ENCODE measurements at regions not wholly inside any gene's neighbourhood (a gene's known extent, or its start where the extent isn't known, plus 50 kb on each side); places are given as distances from the start of the nearest gene placed in this dataset.

- DNase-seq: no peak
Measured at GRCh38 chr6:130771741-130772140, 55.5 kb upstream of the SMLR1 start.

DNA sequence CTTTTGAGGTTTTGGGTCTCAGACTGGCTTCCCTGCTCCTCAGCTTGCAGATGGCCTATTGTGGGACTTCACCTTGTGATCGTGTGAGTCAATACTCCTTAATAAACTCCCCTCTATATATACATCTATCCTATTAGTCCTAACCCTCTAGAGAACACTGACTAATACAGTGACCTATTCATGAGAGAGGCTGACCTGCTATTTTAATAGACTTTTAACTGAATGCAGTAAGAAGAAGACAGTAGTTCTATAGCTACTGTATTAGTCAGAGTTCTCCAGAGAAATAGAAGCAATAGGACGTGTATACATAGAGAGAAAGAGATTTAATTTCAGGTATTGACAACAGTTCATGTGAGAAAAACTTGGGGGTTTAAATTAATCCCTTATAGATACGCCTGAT is 53.3 kb upstream of the SMLR1 start:
- no peak for DNase-seq

DNA sequence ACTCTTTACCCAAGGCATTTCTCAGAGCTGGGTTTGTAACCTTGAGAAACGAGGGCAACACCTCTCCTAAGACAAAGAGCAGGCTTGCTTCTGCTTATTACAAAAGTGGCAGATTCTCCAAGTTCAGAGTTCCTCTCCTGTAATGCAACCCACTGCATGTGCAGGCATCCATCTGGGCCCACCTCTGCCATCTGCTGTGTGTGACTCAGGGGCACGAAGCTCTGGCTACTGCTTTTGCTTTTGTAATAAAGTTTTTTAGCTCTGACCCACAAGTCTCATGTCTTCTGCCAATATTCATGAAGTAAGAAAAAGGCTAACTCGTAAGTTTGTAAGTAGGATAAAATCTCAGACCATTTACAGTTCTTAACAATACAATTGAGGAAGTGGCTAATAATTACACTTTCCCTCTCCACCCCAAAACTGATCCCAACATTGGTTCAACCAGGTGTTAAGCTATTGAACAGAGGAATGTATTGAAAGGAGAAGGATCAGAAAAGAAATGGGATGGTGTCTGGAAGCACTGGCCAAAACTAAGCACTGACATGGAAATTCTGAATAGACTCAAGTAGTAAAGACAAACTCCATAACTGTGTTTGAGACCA is 51.7 kb upstream of the SMLR1 start:
- DNase-seq: no peak

DNA sequence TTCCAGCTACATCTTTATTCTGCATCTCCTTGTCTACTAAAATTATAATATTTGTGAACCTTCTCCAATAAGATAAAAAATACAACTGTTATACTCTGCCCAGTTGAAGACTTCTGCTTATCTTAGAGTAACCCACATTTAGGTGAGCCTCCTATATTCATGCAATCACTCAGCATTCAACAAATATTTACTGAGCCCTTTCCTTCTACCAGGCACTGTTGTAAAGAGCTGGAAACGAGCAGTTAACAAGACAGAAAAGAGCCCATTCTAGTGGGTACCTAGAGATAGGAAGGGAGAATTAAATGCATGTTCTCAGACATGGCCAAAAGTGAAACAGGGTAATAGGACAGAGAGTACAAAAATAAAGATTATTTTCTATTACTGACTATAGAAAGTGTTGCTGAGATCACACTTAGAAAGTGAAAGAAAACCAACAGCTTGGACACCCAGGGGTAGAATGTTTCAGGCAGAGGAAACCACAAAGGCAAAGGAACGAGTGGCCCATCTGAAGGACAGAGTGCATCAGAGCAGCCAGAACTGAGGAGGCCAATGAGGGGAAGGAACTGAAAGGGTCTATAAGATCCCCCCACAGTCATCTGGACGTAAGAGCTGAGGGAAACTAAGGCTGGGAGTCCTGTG is 50.8 kb upstream of the SMLR1 start:
- no peak for DNase-seq
